DND-41 (cell line): ENCODE measurements at regions not wholly inside any gene's neighbourhood (a gene's known extent, or its start where the extent isn't known, plus 50 kb on each side); places are given as distances from the start of the nearest gene placed in this dataset.
"Not testable (repeated sequence)": the region's sequence is repeated elsewhere in the genome, so short reads cannot be mapped to it uniquely, and the experiment has no call there.

Experiments used
- ATAC-seq: fragments of 200-7000 bp; cut with Tn5 transposase; 3 replicates; pipeline ENCODE4 v1.9.1; 2021; ENCODE audit warnings: low read depth; ENCODE audit not compliant: insufficient read depth
- DNase-seq: peaks from one replicate; pipeline ENCODE4 v3.0.0-alpha.2; 2020
- H2AFZ ChIP-seq: 2 replicates; pipeline ENCODE4 v1.6.0; 2012; ENCODE audit warnings: low read depth, low read length
- H3K27ac ChIP-seq: 2 replicates; pipeline ENCODE4 v1.5.1; 2012; ENCODE audit warnings: low read length, inconsistent platforms
- H3K27me3 ChIP-seq: fragments of 200-600 bp; sonication (generic); 2 replicates; pipeline ENCODE4 v1.6.0; 2012; ENCODE audit warnings: low read length, mild to moderate bottlenecking, inconsistent platforms; ENCODE audit not compliant: insufficient read depth, poor library complexity
- H3K36me3 ChIP-seq: 2 replicates; pipeline ENCODE4 v1.5.1; 2012; ENCODE audit warnings: low read length, inconsistent platforms; ENCODE audit not compliant: insufficient read depth
- H3K4me1 ChIP-seq: 2 replicates; pipeline ENCODE4 v1.5.1; 2012; ENCODE audit warnings: mild to moderate bottlenecking, low read length; ENCODE audit not compliant: insufficient read depth
- H3K4me2 ChIP-seq: 2 replicates; pipeline ENCODE4 v1.6.0; 2012; ENCODE audit warnings: mild to moderate bottlenecking, moderate library complexity, low read length, inconsistent platforms; ENCODE audit not compliant: insufficient read depth
- H3K4me3 ChIP-seq, 2 experiments: fragments of 200-600 bp in 1 of 2; shearing (Covaris generic) in 1 of 2; 2 replicates each; pipeline ENCODE4 v1.5.1; 2012 to 2016; ENCODE audit warnings: inconsistent platforms in 2 of 2, low read length in 2 of 2, mild to moderate bottlenecking in 2 of 2, low read depth in 1 of 2, moderate library complexity in 1 of 2
- H3K79me2 ChIP-seq: 2 replicates; pipeline ENCODE4 v1.6.0; 2012; ENCODE audit warnings: low read length, inconsistent platforms; ENCODE audit not compliant: insufficient read depth
- H3K9ac ChIP-seq: 2 replicates; pipeline ENCODE4 v1.6.0; 2012; ENCODE audit warnings: low read depth, mild to moderate bottlenecking, inconsistent platforms, low read length, moderate library complexity
- H3K9me3 ChIP-seq: 2 replicates; pipeline ENCODE4 v1.5.1; 2012; ENCODE audit warnings: low read length, moderate library complexity, mild to moderate bottlenecking, inconsistent platforms; ENCODE audit not compliant: insufficient read depth, severe bottlenecking
- H4K20me1 ChIP-seq: 2 replicates; pipeline ENCODE4 v1.6.0; 2012; ENCODE audit warnings: low read length; ENCODE audit not compliant: insufficient read depth
- CTCF ChIP-seq: IDR thresholded peaks from 2 replicates; pipeline ENCODE4 v1.5.1; 2012; ENCODE audit warnings: borderline replicate concordance, low read length, moderate library complexity, mild to moderate bottlenecking; ENCODE audit not compliant: poor library complexity, severe bottlenecking; ENCODE audit errors: extremely low read depth
- EZH2 ChIP-seq: IDR thresholded peaks from 3 replicates; pipeline ENCODE4 v1.6.1; 2012; ENCODE audit warnings: borderline replicate concordance, low read depth, mild to moderate bottlenecking, moderate library complexity, low read length, inconsistent platforms; ENCODE audit not compliant: severe bottlenecking

- Histone ChIP-seq H3K27me3 (no peaks in the 10 kb centered on the region), H4K20me1 (no peaks in the 10 kb centered on the region), H3K27ac (peak overlapping the region; percentile 24; the same call in 1 of the 2 replicates), H3K4me3 (no peak overlapping the region), H3K4me2 (no peak overlapping the region), H3K79me2 (peaks cover 80% of the 10 kb centered on the region), H3K9ac (no peak overlapping the region), H2AFZ (no peak overlapping the region), H3K4me1 (peaks cover 39% of the 10 kb centered on the region), H3K9me3 (peaks cover 24% of the 10 kb centered on the region), H3K36me3 (peaks cover 11% of the 10 kb centered on the region; the same call in 1 of the 2 replicates)
- TF ChIP-seq CTCF (no peak), EZH2 (no peak)
- DNase-seq, result no peak
- ATAC-seq, result no peak
Observed at GRCh38 chr6:144673807-144674206, 388.7 kb downstream of the UTRN start.

- Histone ChIP-seq H2AFZ (peak overlapping the region; percentile 23; the same call in 1 of the 2 replicates), H3K9ac (peak overlapping the region; percentile 46), H3K4me1 (peaks cover 39% of the 10 kb centered on the region), H4K20me1 (no peaks in the 10 kb centered on the region), H3K27me3 (no peaks in the 10 kb centered on the region), H3K9me3 (peaks cover 20% of the 10 kb centered on the region), H3K4me2 (peak overlapping the region; percentile 63), H3K79me2 (peaks cover 71% of the 10 kb centered on the region), H3K27ac (peak overlapping the region; percentile 93), H3K4me3 (peak overlapping the region in 1 of 2 experiments; percentile 45; a peak in 2 of 4 replicates), H3K36me3 (peaks cover 22% of the 10 kb centered on the region; the same call in 1 of the 2 replicates)
- ATAC-seq, result peak; percentile 90
- peak; percentile 87 for DNase-seq
- peak; percentile 23 for TF ChIP-seq CTCF
- TF ChIP-seq EZH2, result no peak
Observed at GRCh38 chr6:144675231-144675861, 390.2 kb downstream of the UTRN start.

GRCh38 chr6:144676310-144676709 is 391.2 kb downstream of the UTRN start:
- H3K9ac ChIP-seq, H3K27me3 ChIP-seq, H3K4me2 ChIP-seq, H3K4me3 ChIP-seq, DNase-seq, H2AFZ ChIP-seq, H4K20me1 ChIP-seq, ATAC-seq: not testable (repeated sequence)
- H3K36me3 ChIP-seq, result peaks cover 31% of the 10 kb centered on the region
- peaks cover 15% of the 10 kb centered on the region for H3K9me3 ChIP-seq
- peaks cover 39% of the 10 kb centered on the region for H3K4me1 ChIP-seq
- H3K27ac ChIP-seq, result peak overlapping the region; percentile 26; the same call in 1 of the 2 replicates
- peaks cover 62% of the 10 kb centered on the region for H3K79me2 ChIP-seq

- H3K9me3 ChIP-seq, H3K4me3 ChIP-seq, H3K4me2 ChIP-seq, H3K27me3 ChIP-seq, H3K9ac ChIP-seq, H4K20me1 ChIP-seq, H2AFZ ChIP-seq, ATAC-seq, DNase-seq: not testable (repeated sequence)
- H3K4me1 ChIP-seq, result peaks cover 33% of the 10 kb centered on the region
- peaks cover 53% of the 10 kb centered on the region for H3K79me2 ChIP-seq
- peaks cover 38% of the 10 kb centered on the region for H3K36me3 ChIP-seq
- H3K27ac ChIP-seq, result peak overlapping the region; percentile 55; the same call in 1 of the 2 replicates
Observed at GRCh38 chr6:144677263-144677662, 392.1 kb downstream of the UTRN start.
